Mesenchymal stem cell (in vitro differentiated cells and primary cell): ENCODE measurements at regions not wholly inside any gene's neighbourhood (a gene's known extent, or its start where the extent isn't known, plus 50 kb on each side); places are given as distances from the start of the nearest gene placed in this dataset.

Experiments used
- DNase-seq: peaks from one replicate; pipeline ENCODE4 v3.0.0-alpha.2; 2013
- H2AFZ ChIP-seq: one replicate; pipeline ENCODE4 v1.6.1; 2013; ENCODE audit warnings: low read depth, mild to moderate bottlenecking, control low read depth, inconsistent platforms, low read length, moderate library complexity
- H2AK5ac ChIP-seq: 2 replicates; pipeline ENCODE4 v1.6.1; 2013; ENCODE audit warnings: low read length, moderate library complexity, mild to moderate bottlenecking, inconsistent platforms; ENCODE audit not compliant: severe bottlenecking
- H2BK120ac ChIP-seq: one replicate; pipeline ENCODE4 v1.6.1; 2013; ENCODE audit warnings: low read depth, mild to moderate bottlenecking, inconsistent platforms, low read length, moderate library complexity
- H2BK12ac ChIP-seq, 2 experiments: one replicate each; pipeline ENCODE4 v1.6.1; 2013; ENCODE audit warnings: inconsistent platforms in 2 of 2, low read length in 2 of 2, mild to moderate bottlenecking in 2 of 2, moderate library complexity in 2 of 2, control low read depth in 1 of 2
- H2BK15ac ChIP-seq: one replicate; pipeline ENCODE4 v1.6.1; 2013; ENCODE audit warnings: mild to moderate bottlenecking, low read depth, inconsistent platforms; ENCODE audit not compliant: poor library complexity, severe bottlenecking
- H2BK5ac ChIP-seq: 2 replicates; pipeline ENCODE4 v1.6.1; 2013; ENCODE audit warnings: low read depth, mild to moderate bottlenecking, low read length, control low read depth, inconsistent platforms; ENCODE audit not compliant: poor library complexity, severe bottlenecking
- H3K14ac ChIP-seq, 2 experiments: one replicate each; pipeline ENCODE4 v1.6.1; 2013; ENCODE audit warnings: inconsistent platforms in 2 of 2, low read length in 2 of 2, control low read depth in 1 of 2, mild to moderate bottlenecking in 1 of 2, moderate library complexity in 1 of 2
- H3K18ac ChIP-seq, 2 experiments: one replicate each; pipeline ENCODE4 v1.6.1; 2013; ENCODE audit warnings: inconsistent platforms in 2 of 2, low read length in 2 of 2, control low read depth in 1 of 2, low read depth in 1 of 2, mild to moderate bottlenecking in 1 of 2
- H3K23ac ChIP-seq, 2 experiments: one replicate each; pipeline ENCODE4 v1.6.1; 2013; ENCODE audit warnings: inconsistent platforms in 2 of 2, low read length in 2 of 2, mild to moderate bottlenecking in 2 of 2, moderate library complexity in 2 of 2, control low read depth in 1 of 2
- H3K27ac ChIP-seq: 2 replicates; pipeline ENCODE4 v1.5.1; 2013; ENCODE audit warnings: mild to moderate bottlenecking, moderate library complexity, low read length, control low read depth, inconsistent platforms; ENCODE audit not compliant: poor library complexity, severe bottlenecking
- H3K27me3 ChIP-seq, 2 experiments: 2 replicates each; pipeline versions ENCODE4 v1.6.1 to v1.7.0; 2013; ENCODE audit warnings: low read length in 2 of 2, mild to moderate bottlenecking in 2 of 2, moderate library complexity in 2 of 2, control low read depth in 1 of 2, inconsistent platforms in 1 of 2; ENCODE audit not compliant: control insufficient read depth in 1 of 2, insufficient read depth in 1 of 2
- H3K36me3 ChIP-seq, 2 experiments: 2 replicates each; pipeline versions ENCODE4 v1.6.1 to v1.7.0; 2013; ENCODE audit warnings: low read length in 2 of 2, control low read depth in 1 of 2, inconsistent platforms in 1 of 2, low read depth in 1 of 2, mild to moderate bottlenecking in 1 of 2; ENCODE audit not compliant: insufficient read depth in 2 of 2, control insufficient read depth in 1 of 2
- H3K4ac ChIP-seq, 2 experiments: one replicate each; pipeline ENCODE4 v1.6.1; 2013; ENCODE audit warnings: inconsistent platforms in 2 of 2, low read length in 2 of 2, mild to moderate bottlenecking in 2 of 2, moderate library complexity in 2 of 2, control low read depth in 1 of 2, low read depth in 1 of 2
- H3K4me1 ChIP-seq: 2 replicates; pipeline ENCODE4 v1.6.1; 2013; ENCODE audit warnings: low read depth, low read length, control low read depth; ENCODE audit not compliant: control insufficient read depth, insufficient read depth
- H3K4me2 ChIP-seq: 2 replicates; pipeline ENCODE4 v1.6.1; 2013; ENCODE audit warnings: low read length, mild to moderate bottlenecking, inconsistent platforms; ENCODE audit not compliant: poor library complexity, severe bottlenecking
- H3K4me3 ChIP-seq, 2 experiments: 2 replicates each; pipeline versions ENCODE4 v1.5.1 to v1.7.0; 2013; ENCODE audit warnings: low read length in 2 of 2, mild to moderate bottlenecking in 2 of 2, control low read depth in 1 of 2, low read depth in 1 of 2; ENCODE audit not compliant: insufficient read depth in 1 of 2
- H3K79me1 ChIP-seq: replicated peaks from 2 replicates; pipeline ENCODE4 v1.6.1; 2013; ENCODE audit warnings: mild to moderate bottlenecking, control low read depth, low read length, inconsistent platforms; ENCODE audit not compliant: poor library complexity, severe bottlenecking
- H3K9ac ChIP-seq: 2 replicates; pipeline ENCODE4 v1.7.0; 2013; ENCODE audit warnings: mild to moderate bottlenecking, low read length, moderate library complexity
- H3K9me3 ChIP-seq: 2 replicates; pipeline ENCODE4 v1.7.0; 2013; ENCODE audit warnings: mild to moderate bottlenecking, low read length; ENCODE audit not compliant: control insufficient read depth
- H4K8ac ChIP-seq: one replicate; pipeline ENCODE4 v1.6.1; 2013; ENCODE audit warnings: inconsistent platforms, mild to moderate bottlenecking, low read length, moderate library complexity
- H4K91ac ChIP-seq: one replicate; pipeline ENCODE4 v1.6.1; 2013; ENCODE audit warnings: mild to moderate bottlenecking, low read length, inconsistent platforms
- WGBS: methylation state at CpG from one replicate; pipeline ENCODE4 v1.1.7; 2013; ENCODE audit warnings: mixed read lengths; 5-methylcytosine and 5-hydroxymethylcytosine counted together

DNA sequence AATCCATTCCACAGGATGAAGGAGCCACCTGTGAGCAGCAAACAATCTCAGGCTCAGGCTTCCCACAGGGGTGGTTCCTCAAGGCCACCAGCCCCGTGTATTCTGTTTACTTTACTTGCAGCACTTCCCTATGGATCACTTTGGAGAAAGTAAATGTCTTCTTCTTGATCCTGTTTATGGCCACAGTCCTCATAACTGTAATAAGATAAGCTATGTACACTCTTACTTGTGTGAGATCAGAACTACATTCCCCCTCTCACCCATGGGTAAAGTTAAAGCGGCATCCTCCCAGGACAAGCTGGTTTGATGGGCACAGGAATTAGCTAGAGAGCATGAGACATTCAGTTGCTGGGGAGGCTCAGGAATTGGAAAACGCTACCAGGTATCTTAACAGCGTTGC, 86.1 kb downstream of the TMEM215 start:
- H3K9me3 ChIP-seq: no peaks in the 10 kb centered on the region
- no peak overlapping the region for H3K9ac ChIP-seq
- H3K23ac ChIP-seq: no peak overlapping the region
- no peak overlapping the region for H4K8ac ChIP-seq
- no peak for DNase-seq
- no peak overlapping the region for H3K27ac ChIP-seq
- no peak overlapping the region for H2BK12ac ChIP-seq
- WGBS: 88% methylated on average over 3 of the region's 4 CpGs
- no peak overlapping the region for H2BK15ac ChIP-seq
- H2AFZ ChIP-seq: no peak overlapping the region
- no peaks in the 10 kb centered on the region for H3K79me1 ChIP-seq
- no peak overlapping the region for H2BK5ac ChIP-seq
- H3K14ac ChIP-seq: no peak overlapping the region
- peaks cover 0 to 12% of the 10 kb centered on the region in 2 experiments for H3K27me3 ChIP-seq
- H3K36me3 ChIP-seq: no peaks in the 10 kb centered on the region
- H3K4me3 ChIP-seq: no peak overlapping the region
- H3K4me1 ChIP-seq: no peaks in the 10 kb centered on the region
- no peak overlapping the region for H3K4ac ChIP-seq
- H3K18ac ChIP-seq: no peak overlapping the region
- H2BK120ac ChIP-seq: no peak overlapping the region
- H4K91ac ChIP-seq: no peak overlapping the region
- H2AK5ac ChIP-seq: no peak overlapping the region
- H3K4me2 ChIP-seq: no peak overlapping the region

DNA sequence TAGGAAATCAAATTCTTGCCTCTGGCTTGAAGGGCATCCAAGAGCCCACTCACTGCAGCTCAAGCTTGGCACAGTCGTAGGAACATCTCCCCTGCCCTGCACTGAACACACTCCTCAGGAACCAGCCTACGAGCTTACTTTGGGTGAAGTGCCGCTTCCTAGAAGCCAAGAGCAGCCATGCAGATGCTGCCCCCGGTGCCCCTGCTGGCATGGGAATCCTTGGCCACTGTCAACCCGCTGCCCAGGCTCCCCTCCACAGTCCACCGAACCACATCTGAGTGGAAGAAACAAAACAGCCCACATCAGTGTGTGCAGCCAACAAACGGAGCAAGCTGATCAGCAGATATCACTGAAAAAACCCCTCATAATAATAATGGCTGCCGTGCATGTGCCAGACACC, 89.8 kb downstream of the TMEM215 start:
- Histone ChIP-seq H3K79me1 (no peaks in the 10 kb centered on the region), H3K9me3 (no peaks in the 10 kb centered on the region), H2BK120ac (no peak overlapping the region), H2AFZ (no peak overlapping the region), H2BK5ac (no peak overlapping the region), H3K4me1 (no peaks in the 10 kb centered on the region), H2BK15ac (no peak overlapping the region), H2AK5ac (no peak overlapping the region), H3K4me3 (no peak overlapping the region), H3K27ac (no peak overlapping the region), H3K23ac (peak overlapping the region in 1 of 2 experiments; percentile 62), H3K9ac (no peak overlapping the region), H3K36me3 (no peaks in the 10 kb centered on the region), H3K4me2 (no peak overlapping the region), H4K91ac (no peak overlapping the region), H3K27me3 (peaks cover 0 to 6% of the 10 kb centered on the region in 2 experiments), H3K14ac (no peak overlapping the region), H4K8ac (no peak overlapping the region), H3K4ac (no peak overlapping the region), H3K18ac (no peak overlapping the region), H2BK12ac (no peak overlapping the region)
- no peak for DNase-seq
- 66% methylated on average over 7 of the region's 8 CpGs for WGBS

DNA sequence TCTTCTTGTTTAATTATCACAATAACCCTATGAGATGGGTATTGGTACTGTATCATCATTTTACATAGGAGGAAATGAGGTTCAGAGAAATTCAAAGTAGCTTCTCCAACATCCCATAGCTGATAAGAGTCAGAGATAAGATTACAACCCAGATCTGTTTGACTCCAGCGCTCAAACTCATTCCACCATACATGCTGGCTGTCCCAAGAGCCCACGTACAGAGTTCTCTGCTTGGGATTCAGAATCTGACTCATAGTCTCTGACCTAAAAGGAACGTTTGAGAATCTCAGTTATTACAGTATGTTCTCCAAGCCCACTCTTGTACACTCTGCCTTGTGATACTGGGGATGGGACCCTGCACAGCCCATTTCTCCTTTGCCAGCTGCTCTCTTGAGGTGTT, 90.2 kb downstream of the TMEM215 start:
- Histone ChIP-seq H3K23ac (no peak overlapping the region), H4K91ac (no peak overlapping the region), H3K79me1 (no peaks in the 10 kb centered on the region), H3K4me3 (no peak overlapping the region), H2BK12ac (no peak overlapping the region), H3K4ac (no peak overlapping the region), H2BK15ac (no peak overlapping the region), H3K27me3 (peaks cover 0 to 6% of the 10 kb centered on the region in 2 experiments), H2AFZ (no peak overlapping the region), H3K4me2 (no peak overlapping the region), H2BK5ac (no peak overlapping the region), H3K27ac (no peak overlapping the region), H3K4me1 (no peaks in the 10 kb centered on the region), H3K36me3 (no peaks in the 10 kb centered on the region), H4K8ac (no peak overlapping the region), H3K9me3 (no peaks in the 10 kb centered on the region), H2BK120ac (no peak overlapping the region), H2AK5ac (no peak overlapping the region), H3K9ac (no peak overlapping the region), H3K14ac (no peak overlapping the region), H3K18ac (no peak overlapping the region)
- no peak for DNase-seq
- 39% methylated on average over 3 of the region's 3 CpGs for WGBS

DNA sequence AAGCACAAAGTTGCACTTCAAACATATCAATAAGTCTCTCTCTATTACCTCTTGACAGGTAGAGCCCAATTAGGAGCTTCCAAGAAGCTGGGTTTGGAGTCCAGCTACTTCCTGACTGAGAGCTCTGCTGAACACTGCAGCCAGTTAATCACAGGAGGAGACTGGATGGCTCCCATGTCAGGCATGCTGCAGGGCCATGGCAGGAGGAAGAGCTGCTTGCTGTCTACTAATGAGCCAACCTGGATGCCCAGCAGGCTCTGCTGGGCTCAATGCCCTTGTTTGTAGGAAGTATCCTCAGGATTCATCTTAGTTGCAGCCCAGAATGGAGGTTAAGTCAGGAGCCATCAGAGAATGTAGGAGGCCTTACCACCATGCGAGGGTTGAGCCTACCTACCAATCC, 91.9 kb downstream of the TMEM215 start:
- Histone ChIP-seq H2BK5ac (no peak overlapping the region), H4K91ac (no peak overlapping the region), H3K9me3 (no peaks in the 10 kb centered on the region), H3K4me2 (no peak overlapping the region), H3K36me3 (no peaks in the 10 kb centered on the region), H3K9ac (no peak overlapping the region), H3K14ac (no peak overlapping the region), H3K4ac (no peak overlapping the region), H3K79me1 (no peaks in the 10 kb centered on the region), H3K27ac (no peak overlapping the region), H3K27me3 (no peaks in the 10 kb centered on the region), H2AK5ac (no peak overlapping the region), H3K23ac (no peak overlapping the region), H2BK12ac (no peak overlapping the region), H3K18ac (no peak overlapping the region), H4K8ac (no peak overlapping the region), H2BK120ac (no peak overlapping the region), H3K4me1 (no peaks in the 10 kb centered on the region), H2AFZ (no peak overlapping the region), H2BK15ac (no peak overlapping the region), H3K4me3 (no peak overlapping the region)
- DNase-seq: no peak
- WGBS: 93% methylated on average over 1 of the region's 1 CpG
